Activated CD4-positive, alpha-beta memory T cell treated with anti-CD3 and anti-CD28 coated beads, Interleukin-2, amount 10 ng/mL, durations not matched to agents 7 days and 5 days (primary cell): ENCODE measurements at regions not wholly inside any gene's neighbourhood (a gene's known extent, or its start where the extent isn't known, plus 50 kb on each side); places are given as distances from the start of the nearest gene placed in this dataset.

Experiments used
- CTCF ChIA-PET: fragments of 350-600 bp; sonication (Branson Sonifier 250); formaldehyde crosslinking; loops from one replicate; lab custom pipeline; 2021; ENCODE audit warnings: antibody characterized with exemption, inconsistent platforms; lab: Charles Lee
- POLR2A ChIA-PET: fragments of 350-600 bp; sonication (Branson Sonifier 250); formaldehyde crosslinking; loops from one replicate; lab custom pipeline; 2021; ENCODE audit warnings: antibody characterized with exemption; lab: Charles Lee
- DNase-seq: peaks from one replicate; pipeline ENCODE4 v3.0.0-alpha.2; 2020
- H3K27ac Mint-ChIP-seq: one replicate; pipeline ENCODE4 v1.8.0; 2021; ENCODE audit warnings: mild to moderate bottlenecking, mixed read lengths
- H3K27me3 Mint-ChIP-seq: one replicate; pipeline ENCODE4 v1.8.0; 2021; ENCODE audit warnings: mixed read lengths
- H3K36me3 Mint-ChIP-seq: one replicate; pipeline ENCODE4 v1.8.0; 2021; ENCODE audit warnings: low read depth, mixed read lengths
- H3K4me1 Mint-ChIP-seq: one replicate; pipeline ENCODE4 v1.8.0; 2021; ENCODE audit warnings: mixed read lengths
- H3K4me3 Mint-ChIP-seq: one replicate; pipeline ENCODE4 v1.8.0; 2021; ENCODE audit warnings: mild to moderate bottlenecking, mixed read lengths
- H3K9me3 Mint-ChIP-seq: one replicate; pipeline ENCODE4 v1.8.0; 2021; ENCODE audit warnings: mixed read lengths

DNA sequence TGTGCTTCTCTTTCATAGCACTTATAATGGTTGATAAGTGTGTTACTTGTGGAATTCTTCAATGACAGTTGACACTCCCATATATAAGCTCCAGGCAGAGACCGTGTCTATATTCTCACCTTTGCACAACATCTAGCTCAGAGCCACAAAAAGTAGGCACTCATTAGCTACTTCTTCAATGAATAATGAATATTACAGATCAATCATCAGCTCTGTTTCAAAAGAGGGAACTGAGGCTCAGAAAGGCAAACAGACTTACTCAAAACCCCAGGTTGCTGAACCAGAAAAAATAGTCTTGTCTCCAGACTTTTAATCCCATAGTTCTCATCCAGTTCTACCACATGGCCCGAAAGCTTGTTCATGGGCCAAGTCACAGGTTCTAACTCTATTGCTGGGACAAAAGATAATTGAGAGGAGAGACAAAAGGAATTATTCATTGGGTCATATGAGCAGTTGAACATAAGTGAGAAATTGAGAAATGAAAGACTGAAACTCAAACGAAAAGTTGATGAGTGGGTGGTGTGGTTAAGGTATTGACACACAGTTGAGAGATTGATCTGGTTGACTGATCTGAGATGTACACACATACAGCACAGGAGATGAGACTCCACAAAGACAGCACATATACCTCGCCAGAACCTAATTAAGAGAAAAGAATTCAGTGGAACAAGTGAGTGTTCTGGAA lies 381.6 kb downstream of the EFNA5 start:
- DNase-seq = no peak
- Mint-ChIP-seq H3K36me3 (no peaks in the 10 kb centered on the region), H3K4me1 (peaks cover 15% of the 10 kb centered on the region), H3K4me3 (no peak overlapping the region), H3K27me3 (peaks cover 1% of the 10 kb centered on the region), H3K9me3 (no peaks in the 10 kb centered on the region), H3K27ac (no peak overlapping the region)
- POLR2A ChIA-PET = no interaction called here
- CTCF ChIA-PET = no interaction called here

DNA sequence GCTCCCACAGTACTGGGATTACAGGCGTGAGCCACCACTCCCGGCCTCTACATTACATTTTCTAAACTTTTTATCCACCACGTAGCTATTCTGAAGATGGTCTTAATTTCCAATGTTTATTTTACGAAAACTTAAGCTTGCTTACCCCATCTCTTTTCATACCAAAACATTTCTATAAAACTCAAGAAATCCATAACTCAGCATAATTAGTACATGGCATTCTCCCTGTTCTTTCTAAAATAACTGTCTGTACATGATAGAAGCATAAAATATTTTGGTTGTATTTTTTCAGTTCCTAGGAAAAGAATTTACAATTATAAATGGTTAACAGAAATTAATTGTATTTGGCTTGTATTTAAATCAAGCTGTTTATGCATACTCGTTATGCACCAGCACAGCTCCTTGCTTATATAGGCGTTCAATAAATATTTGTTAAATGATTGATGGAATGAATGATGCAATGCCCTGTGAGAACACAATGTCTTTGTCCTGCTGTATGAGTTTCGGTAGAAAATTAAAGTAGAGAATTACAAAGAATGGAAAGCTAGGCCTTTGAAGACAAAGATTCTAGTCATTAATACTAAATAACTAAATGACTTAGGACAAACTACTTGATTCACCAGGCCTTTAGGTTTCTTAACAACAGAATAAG lies 384.2 kb downstream of the EFNA5 start:
- H3K27me3 Mint-ChIP-seq = no peaks in the 10 kb centered on the region
- H3K9me3 Mint-ChIP-seq = no peaks in the 10 kb centered on the region
- POLR2A ChIA-PET = no interaction called here
- H3K4me3 Mint-ChIP-seq = no peak overlapping the region
- no peak for DNase-seq
- peaks cover 13% of the 10 kb centered on the region for H3K4me1 Mint-ChIP-seq
- no peaks in the 10 kb centered on the region for H3K36me3 Mint-ChIP-seq
- H3K27ac Mint-ChIP-seq = no peak overlapping the region
- CTCF ChIA-PET = no interaction called here

DNA sequence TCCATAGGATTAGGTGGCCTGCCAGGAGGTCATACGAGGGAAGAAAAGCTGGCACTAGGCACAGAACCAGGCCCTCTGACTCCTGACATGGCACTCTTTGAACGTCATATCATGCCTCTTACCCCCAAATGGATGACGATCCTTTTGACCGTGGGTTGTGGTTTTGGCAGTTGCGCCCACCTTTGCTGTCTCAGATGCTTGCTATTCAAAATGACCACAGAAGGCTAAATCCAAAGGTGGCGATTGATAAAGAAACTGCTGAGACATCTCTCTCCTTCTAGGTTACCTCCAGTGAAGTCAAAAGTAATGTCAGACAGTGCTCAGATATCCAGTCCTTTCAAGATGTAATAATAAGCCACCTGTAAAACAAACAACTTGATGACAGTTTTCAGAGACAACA lies 385.0 kb downstream of the EFNA5 start:
- Mint-ChIP-seq H3K9me3 (no peaks in the 10 kb centered on the region), H3K27ac (no peak overlapping the region), H3K4me3 (no peak overlapping the region), H3K36me3 (no peaks in the 10 kb centered on the region), H3K4me1 (peaks cover 13% of the 10 kb centered on the region), H3K27me3 (no peaks in the 10 kb centered on the region)
- ChIA-PET CTCF (no interaction called here), POLR2A (no interaction called here)
- no peak for DNase-seq

DNA sequence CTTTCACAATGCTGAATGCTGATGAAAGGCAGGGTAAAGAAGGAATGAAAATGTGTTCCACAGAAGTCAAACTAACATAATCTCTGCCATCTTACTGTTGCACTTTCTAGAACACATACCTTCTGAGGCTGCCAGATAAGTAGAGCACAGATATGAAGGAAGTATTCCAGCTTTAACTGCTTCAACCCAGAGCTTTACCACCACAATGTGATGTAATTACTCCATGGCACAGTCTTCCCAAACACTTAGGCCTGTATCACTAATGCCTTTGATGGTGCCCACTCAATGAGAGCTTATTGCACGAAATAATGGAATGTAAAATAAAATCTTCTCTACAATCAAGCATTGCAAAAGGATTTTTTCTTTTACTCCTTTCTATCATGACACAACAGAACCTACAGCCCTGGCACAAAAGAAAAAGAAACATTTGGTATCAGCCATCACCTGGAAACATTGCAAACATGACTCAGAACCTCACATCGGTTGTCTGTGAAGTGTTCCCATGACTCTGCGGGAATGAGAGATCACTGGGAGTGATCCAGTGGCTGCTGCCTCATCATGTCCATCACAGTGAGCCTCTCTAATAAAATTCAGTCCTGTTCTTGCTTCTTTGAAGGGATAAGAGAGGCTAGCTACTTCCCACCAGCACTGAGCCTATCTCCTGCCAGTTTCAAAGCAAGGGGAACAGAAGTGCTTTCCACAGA lies 385.8 kb downstream of the EFNA5 start:
- Mint-ChIP-seq H3K36me3 (no peaks in the 10 kb centered on the region), H3K4me1 (peaks cover 13% of the 10 kb centered on the region), H3K9me3 (no peaks in the 10 kb centered on the region), H3K27ac (no peak overlapping the region), H3K4me3 (no peak overlapping the region), H3K27me3 (no peaks in the 10 kb centered on the region)
- ChIA-PET POLR2A (no interaction called here), CTCF (no interaction called here)
- no peak for DNase-seq

DNA sequence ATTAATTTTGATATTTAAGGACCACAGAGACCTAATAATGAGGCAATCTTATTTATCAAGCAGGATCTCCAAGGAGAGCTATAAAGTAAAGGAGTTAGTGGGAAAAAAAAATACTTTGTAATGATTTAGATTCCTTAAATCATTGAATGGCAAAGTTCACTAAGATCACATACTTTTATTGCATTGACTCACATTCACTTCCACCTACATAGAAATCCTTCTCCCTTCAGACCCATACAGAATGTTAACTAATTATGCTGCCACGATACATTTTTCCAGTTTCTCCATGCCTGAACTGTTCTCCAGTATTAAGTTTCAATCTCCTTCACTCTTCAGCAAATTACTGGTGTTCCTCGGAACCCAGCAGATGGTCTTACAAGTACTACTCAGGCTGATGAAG lies 388.7 kb downstream of the EFNA5 start:
- Mint-ChIP-seq H3K4me3 (no peak overlapping the region), H3K9me3 (no peaks in the 10 kb centered on the region), H3K27ac (no peak overlapping the region), H3K36me3 (no peaks in the 10 kb centered on the region), H3K27me3 (no peaks in the 10 kb centered on the region), H3K4me1 (peaks cover 4% of the 10 kb centered on the region)
- ChIA-PET CTCF (no interaction called here), POLR2A (no interaction called here)
- no peak for DNase-seq

DNA sequence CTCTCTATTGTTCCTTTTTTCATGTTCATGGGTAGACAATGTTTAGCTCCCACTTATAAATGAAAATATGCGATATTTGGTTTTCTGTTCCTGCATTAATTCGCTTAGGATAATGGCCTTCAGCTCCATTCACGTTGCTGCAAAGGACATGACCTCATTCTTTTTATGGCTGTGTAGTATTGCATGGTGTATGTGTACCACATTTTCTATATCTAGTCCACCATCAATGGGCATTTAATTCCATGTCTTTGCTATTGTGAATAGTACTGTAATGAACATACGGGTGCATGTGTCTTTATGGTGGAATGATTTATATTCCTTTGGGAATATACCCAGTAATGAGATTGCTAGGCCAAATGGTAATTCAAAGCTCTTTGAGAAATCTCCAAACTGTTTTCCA lies 392.0 kb downstream of the EFNA5 start:
- DNase-seq = no peak
- ChIA-PET POLR2A (no interaction called here), CTCF (no interaction called here)
- no peaks in the 10 kb centered on the region for H3K27me3 Mint-ChIP-seq
- H3K4me1 Mint-ChIP-seq = no peaks in the 10 kb centered on the region
- no peaks in the 10 kb centered on the region for H3K36me3 Mint-ChIP-seq
- H3K9me3 Mint-ChIP-seq = no peaks in the 10 kb centered on the region
- H3K4me3 Mint-ChIP-seq = no peak overlapping the region
- H3K27ac Mint-ChIP-seq = no peak overlapping the region

DNA sequence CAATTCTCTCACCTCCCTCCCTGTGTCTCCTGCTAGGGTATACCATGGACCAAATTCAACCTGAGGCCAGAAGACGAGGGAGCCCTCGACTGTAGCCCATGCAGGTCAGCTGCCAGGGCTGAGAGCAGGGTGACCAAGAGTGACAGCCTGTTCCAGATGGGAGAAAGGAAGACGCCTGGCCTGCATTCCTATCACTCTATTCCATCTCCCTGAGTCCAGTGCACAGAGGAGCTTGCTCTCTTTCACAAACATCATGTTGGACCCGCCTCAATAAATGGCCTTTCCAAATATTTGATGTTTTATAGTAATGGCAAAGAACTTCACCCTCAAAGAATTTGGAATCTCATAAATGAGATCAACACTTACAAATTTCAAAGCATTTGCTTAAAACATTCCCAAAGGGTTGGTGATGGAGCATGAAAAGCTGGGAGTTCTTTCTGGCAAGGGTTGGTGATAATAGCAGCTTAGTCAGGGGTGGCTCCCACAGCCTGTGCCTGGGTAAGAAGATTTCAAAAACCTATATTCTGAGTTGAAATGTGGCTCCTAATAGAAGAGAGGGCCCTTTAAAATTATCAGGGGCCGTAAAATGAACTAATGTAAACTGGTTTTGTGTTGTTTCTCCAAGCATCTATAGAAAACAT lies 393.1 kb downstream of the EFNA5 start:
- ChIA-PET POLR2A (no interaction called here), CTCF (no interaction called here)
- DNase-seq = no peak
- Mint-ChIP-seq H3K4me1 (no peaks in the 10 kb centered on the region), H3K27me3 (no peaks in the 10 kb centered on the region), H3K4me3 (no peak overlapping the region), H3K27ac (no peak overlapping the region), H3K9me3 (no peaks in the 10 kb centered on the region), H3K36me3 (no peaks in the 10 kb centered on the region)

DNA sequence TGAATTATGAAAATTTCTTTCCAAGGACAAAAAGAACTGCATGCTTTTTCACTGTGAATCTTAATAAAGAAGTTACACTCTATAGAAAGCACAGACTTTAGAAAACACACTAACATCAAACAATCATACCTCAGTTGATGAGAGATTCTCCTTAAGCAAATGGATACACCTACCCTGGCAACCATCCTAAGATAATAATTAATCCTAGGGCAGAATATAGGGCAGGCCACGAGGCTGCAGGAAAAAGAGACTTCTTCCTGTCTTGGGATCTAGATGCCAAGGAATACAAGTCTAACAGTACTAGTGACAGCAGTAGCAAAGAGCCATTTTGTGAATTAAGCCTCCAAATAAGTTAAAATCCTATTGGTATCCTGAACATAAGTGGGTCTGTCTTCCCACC lies 395.4 kb downstream of the EFNA5 start:
- H3K9me3 Mint-ChIP-seq = no peaks in the 10 kb centered on the region
- CTCF ChIA-PET = no interaction called here
- H3K4me1 Mint-ChIP-seq = no peaks in the 10 kb centered on the region
- no peak for DNase-seq
- peaks cover 2% of the 10 kb centered on the region for H3K27me3 Mint-ChIP-seq
- no peak overlapping the region for H3K27ac Mint-ChIP-seq
- no peaks in the 10 kb centered on the region for H3K36me3 Mint-ChIP-seq
- POLR2A ChIA-PET = no interaction called here
- H3K4me3 Mint-ChIP-seq = no peak overlapping the region

DNA sequence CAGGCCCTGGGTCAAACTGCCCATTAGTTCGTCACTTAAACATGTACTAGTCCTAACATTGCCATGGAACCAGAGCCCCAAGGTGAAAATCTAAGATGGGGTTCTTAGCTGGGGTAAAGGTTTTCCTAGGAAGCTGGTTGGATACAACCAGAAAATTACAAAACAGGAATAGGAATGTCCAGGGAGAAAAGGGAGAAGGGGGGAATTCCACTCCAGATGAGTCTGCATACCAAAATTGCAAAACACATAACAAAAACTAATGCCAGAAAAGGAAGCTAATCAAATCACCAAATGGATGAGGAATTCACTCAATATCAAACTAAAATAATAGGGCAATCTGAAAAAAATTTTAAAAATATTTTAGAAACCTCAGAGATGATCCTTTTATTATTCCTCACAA lies 396.2 kb downstream of the EFNA5 start:
- ChIA-PET POLR2A (no interaction called here), CTCF (no interaction called here)
- DNase-seq = no peak
- no peaks in the 10 kb centered on the region for H3K4me1 Mint-ChIP-seq
- H3K36me3 Mint-ChIP-seq = no peaks in the 10 kb centered on the region
- no peaks in the 10 kb centered on the region for H3K9me3 Mint-ChIP-seq
- H3K4me3 Mint-ChIP-seq = no peak overlapping the region
- H3K27me3 Mint-ChIP-seq = peaks cover 2% of the 10 kb centered on the region
- no peak overlapping the region for H3K27ac Mint-ChIP-seq

DNA sequence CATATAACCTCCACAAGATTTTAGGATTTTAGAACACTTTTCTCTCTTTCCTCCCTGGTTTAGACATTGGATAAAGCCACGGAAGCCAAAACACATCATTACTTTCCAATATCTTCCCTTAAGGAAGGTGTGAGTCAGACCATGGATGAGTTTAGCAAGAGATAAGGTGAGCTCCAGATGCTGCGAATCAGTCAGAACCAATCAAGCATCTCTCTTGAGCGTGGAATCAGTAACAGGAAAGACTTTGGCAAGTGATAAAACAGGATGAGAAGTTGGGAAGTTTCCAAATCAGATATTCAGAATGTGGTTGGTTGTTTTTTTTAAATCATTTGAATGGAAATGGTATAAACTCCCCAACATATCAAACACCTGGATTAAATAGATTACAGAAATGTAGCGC lies 397.8 kb downstream of the EFNA5 start:
- Mint-ChIP-seq H3K4me3 (no peak overlapping the region), H3K36me3 (no peaks in the 10 kb centered on the region), H3K4me1 (no peaks in the 10 kb centered on the region), H3K27ac (no peak overlapping the region), H3K27me3 (peaks cover 4% of the 10 kb centered on the region), H3K9me3 (no peaks in the 10 kb centered on the region)
- ChIA-PET POLR2A (no interaction called here), CTCF (no interaction called here)
- no peak for DNase-seq

DNA sequence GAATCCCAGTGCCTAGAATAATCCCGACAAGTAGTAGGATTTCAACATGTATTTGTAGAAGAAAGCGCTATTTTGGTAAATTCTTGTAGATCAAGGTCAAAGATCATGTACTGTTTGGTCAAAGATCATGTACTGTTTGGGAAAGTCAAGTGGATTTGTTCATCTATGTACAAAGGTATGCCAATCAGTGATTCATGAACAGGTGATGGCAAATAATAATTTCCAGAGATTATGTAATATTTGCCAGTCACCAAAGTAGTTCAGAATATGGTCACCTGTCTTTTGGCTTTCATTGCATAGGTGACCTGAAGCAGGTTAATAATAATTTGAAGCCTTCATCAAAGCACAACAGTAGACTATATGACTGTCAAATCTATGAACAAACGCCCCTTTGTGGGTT lies 398.2 kb downstream of the EFNA5 start:
- no peaks in the 10 kb centered on the region for H3K9me3 Mint-ChIP-seq
- H3K4me3 Mint-ChIP-seq = no peak overlapping the region
- H3K27me3 Mint-ChIP-seq = peaks cover 4% of the 10 kb centered on the region
- no peaks in the 10 kb centered on the region for H3K36me3 Mint-ChIP-seq
- H3K27ac Mint-ChIP-seq = no peak overlapping the region
- no peak for DNase-seq
- ChIA-PET POLR2A (no interaction called here), CTCF (no interaction called here)
- H3K4me1 Mint-ChIP-seq = no peaks in the 10 kb centered on the region

DNA sequence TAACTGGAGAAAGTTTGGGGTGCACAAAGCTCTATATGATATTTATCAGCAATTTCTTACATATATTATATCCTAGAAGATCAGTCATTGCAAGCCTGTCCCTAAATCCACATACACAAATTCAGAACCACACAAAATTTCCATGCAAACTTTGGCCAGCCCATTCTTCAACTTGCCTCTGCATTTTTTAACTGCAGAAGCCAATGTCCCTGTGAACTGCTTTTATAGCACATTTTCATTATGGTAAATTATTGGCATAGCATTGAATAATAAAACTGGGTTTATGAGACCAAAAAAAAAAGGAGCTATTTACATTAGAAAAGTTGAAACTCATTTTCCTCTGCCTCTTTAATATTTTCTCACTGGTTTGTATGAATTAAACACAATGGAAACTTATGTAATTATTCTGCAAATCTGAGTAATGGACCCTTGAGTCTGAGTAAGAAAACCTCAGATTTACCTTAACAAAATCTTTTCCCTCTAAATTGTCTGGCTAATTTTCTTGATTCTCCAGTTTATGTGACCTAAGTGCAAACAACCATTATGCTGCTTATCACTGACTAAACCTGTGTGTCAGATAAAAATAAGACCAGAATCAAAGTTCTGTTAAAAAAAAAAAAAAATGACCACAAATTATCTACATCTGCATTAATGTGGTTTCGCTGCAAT lies 398.9 kb downstream of the EFNA5 start:
- no peaks in the 10 kb centered on the region for H3K4me1 Mint-ChIP-seq
- H3K27me3 Mint-ChIP-seq = peaks cover 4% of the 10 kb centered on the region
- POLR2A ChIA-PET = no interaction called here
- no peak overlapping the region for H3K4me3 Mint-ChIP-seq
- H3K27ac Mint-ChIP-seq = no peak overlapping the region
- H3K9me3 Mint-ChIP-seq = no peaks in the 10 kb centered on the region
- no peak for DNase-seq
- CTCF ChIA-PET = no interaction called here
- no peaks in the 10 kb centered on the region for H3K36me3 Mint-ChIP-seq

DNA sequence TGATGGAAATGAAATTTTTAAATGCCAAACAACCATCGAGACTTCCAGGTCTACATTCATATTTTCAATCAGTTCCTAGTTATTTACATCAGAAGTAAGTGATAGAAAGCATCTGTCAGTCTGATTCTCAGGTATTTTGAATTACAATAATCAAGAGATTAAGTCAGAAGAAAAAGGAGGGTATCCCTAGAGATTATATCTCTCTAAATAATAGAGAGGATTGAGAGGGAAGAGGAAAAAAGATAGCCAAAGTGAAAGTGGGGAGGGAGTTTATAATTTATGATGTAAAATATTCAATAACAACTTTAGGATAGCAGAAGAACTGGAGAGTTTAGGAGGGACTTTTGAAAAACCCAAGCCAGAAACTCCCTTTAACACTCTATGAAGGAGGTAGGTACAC lies 400.2 kb downstream of the EFNA5 start:
- CTCF ChIA-PET = no interaction called here
- no peak overlapping the region for H3K4me3 Mint-ChIP-seq
- H3K36me3 Mint-ChIP-seq = no peaks in the 10 kb centered on the region
- H3K27ac Mint-ChIP-seq = no peak overlapping the region
- no peak for DNase-seq
- H3K27me3 Mint-ChIP-seq = peaks cover 4% of the 10 kb centered on the region
- H3K9me3 Mint-ChIP-seq = no peaks in the 10 kb centered on the region
- POLR2A ChIA-PET = no interaction called here
- no peaks in the 10 kb centered on the region for H3K4me1 Mint-ChIP-seq
